GM19025 (cell line): ENCODE measurements at regions not wholly inside any gene's neighbourhood (a gene's known extent, or its start where the extent isn't known, plus 50 kb on each side); places are given as distances from the start of the nearest gene placed in this dataset.
"Not testable (repeated sequence)": the region's sequence is repeated elsewhere in the genome, so short reads cannot be mapped to it uniquely, and the experiment has no call there.

Experiments
- ATAC-seq: cut with Tn5 transposase; IDR thresholded peaks from one replicate; pipeline ENCODE4 v1.9.1; 2021; ENCODE audit warnings: mild to moderate bottlenecking, low read depth, moderate library complexity; ENCODE audit not compliant: unreplicated experiment

GRCh38 chr12:131353376-131353775, 357.5 kb upstream of the SFSWAP start:
- ATAC-seq, result no peak

DNA sequence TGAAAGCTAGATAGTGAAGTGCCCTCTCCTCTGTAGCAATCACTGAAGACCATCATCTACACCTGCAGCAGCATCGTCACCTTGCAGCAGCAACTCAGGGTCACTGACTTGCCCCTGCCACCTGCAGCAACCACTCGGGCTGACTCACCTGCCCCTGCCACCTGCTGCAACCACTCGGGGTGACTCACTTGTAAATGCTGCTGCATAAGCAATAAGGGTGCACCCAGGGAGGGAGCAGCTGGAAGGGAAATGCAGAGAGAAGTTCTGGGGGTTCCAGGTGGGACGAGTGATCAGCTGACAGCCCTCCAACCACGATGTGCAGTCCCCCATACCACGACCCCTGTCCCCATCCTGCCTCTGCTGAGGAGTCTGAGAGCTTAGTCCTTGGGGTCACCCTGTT, 357.1 kb upstream of the SFSWAP start:
- no peak for ATAC-seq

GRCh38 chr12:131355361-131356245, 355.3 kb upstream of the SFSWAP start:
- ATAC-seq, result no peak

DNA sequence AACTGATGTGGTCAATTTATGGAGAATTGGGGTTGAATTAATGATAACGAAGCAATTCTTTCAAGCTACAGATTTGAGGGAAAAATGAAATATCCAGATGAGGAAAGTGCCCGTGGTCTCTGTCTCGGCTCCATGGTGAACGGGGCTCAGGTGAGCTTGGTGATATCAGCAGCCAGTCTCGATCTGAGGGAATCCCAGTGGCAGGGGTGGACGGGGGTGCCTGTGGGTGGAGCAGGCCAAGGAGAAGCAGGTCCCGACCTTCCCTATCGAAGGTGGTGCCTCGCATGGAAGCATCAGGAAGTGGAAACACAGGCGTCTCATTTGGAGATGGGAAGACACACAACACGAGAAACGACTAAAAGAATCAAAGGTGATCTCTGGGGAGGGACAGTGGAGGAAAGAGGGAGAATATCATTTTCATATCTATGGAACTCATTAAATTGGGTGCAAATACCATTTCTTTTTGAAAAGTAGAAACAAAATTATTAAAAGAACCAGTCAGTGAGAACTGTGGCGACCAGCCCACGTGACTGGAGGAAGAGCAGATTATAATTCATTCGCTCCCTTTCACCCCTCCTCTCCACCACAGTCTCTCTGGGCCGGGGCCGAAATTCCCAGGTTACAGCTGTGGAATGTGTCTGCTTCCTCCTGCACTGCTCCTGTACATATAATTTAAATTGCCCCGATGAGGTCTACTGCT, 354.3 kb upstream of the SFSWAP start:
- ATAC-seq, result no peak

DNA sequence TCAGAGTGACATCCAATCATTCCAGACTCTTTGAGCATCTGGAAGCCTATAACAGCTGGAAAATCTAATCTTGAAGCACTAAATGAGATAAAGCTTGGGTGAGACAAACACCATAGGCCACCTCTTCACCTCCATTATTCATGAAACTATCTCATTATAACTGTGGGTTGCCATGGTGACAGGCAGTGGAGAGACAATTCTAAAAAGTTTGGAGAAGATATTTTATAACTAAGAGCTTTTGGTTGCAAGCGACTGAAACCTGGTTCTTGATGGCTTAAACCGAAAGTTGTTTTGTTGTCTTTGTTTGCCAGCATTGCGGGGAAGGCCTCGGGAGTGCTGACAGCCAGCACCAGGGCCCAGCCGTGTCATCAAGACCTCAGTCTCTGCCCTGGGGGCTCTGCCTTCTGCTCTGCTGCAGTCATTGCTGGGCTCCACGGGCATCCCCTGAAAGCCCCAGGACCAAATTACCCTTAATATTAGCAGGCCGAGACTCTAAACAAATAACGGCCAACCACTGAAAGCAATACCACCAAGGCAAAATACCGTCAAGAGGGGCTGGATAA, 353.6 kb upstream of the SFSWAP start:
- no peak for ATAC-seq

- no peak for ATAC-seq
Measured at GRCh38 chr12:131357920-131358319, 353.0 kb upstream of the SFSWAP start.

- no peak for ATAC-seq
Measured at GRCh38 chr12:131362291-131363211, 348.3 kb upstream of the SFSWAP start.

DNA sequence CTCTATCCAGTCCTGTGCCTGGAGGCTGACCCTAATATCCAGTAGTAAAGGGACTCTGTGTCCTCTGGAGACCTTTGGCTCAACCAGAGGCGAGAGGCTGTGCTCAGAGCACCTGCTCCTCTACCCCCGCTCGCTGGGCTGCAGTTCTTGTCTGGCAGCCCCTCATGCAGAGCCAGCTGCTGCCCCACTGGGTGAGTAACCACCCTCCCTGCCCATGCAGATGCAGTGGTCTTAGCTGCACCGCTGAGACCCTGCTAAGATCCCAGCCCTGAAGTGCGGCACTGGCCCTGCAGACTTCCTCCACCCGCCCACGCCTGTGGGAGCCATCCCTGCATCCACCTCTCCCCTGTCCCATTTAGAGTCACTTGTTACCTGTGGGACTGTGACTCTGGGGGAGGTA, 347.5 kb upstream of the SFSWAP start:
- no peak for ATAC-seq

DNA sequence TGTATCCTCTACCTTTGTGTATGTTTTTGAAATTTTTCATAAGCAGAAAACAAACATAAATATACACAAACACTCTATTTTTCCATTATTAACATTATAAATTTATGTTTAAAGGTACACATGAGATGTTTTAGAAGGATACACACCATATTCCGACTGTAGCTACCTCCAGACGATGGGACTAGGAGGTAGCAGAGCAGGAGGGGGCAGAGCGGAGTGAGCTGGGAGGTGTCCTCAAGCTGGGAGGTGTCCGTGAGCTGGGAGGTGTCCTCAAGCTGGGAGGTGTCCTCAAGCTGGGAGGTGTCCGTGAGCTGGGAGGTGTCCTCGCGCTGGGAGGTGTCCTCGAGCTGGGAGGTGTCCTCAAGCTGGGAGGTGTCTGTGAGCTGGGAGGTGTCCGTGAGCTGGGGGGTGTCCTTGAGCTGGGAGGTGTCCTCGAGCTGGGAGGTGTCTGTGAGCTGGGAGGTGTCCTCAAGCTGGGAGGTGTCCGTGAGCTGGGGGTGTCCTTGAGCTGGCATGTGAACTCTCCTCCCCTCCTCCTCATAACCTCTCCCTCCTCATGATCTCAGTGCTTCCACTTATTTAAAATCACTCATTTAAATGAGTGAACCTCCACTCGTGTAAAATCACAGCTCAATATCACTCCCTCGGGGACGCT, 346.9 kb upstream of the SFSWAP start:
- no peak for ATAC-seq

- ATAC-seq, result no peak
Measured at GRCh38 chr12:131364903-131365820, 345.7 kb upstream of the SFSWAP start.

GRCh38 chr12:131365821-131366260, 345.0 kb upstream of the SFSWAP start:
- no peak for ATAC-seq

DNA sequence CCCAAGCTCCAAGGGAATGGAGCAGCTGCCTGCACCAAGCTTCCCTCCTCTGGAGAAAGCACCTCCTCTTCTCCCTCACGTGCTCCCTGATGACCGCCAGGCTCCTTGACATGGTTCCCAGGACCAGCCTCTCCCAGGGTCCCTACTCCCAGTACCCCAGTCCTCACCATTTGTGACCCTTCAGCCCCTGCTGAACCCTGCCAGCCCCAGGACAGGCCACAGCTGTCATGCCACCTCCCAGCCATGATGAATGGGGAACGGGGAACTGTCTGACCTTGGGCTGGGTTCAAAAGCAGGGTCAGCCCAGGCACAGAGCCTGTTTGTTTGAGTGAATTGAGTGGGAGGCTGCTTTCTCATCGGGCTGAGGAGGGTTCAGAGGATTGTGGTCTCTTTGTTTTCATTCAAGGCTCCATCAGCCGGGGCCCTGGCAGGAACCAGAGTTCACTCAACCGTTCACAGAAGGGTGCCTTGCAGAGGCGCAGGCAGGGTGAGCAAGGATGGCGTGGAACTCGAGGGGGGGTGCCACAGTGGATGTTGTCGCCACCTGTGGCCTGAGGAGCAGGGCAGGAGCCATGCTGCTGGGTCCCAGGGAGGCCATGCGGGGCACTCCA, 344.5 kb upstream of the SFSWAP start:
- no peak for ATAC-seq

DNA sequence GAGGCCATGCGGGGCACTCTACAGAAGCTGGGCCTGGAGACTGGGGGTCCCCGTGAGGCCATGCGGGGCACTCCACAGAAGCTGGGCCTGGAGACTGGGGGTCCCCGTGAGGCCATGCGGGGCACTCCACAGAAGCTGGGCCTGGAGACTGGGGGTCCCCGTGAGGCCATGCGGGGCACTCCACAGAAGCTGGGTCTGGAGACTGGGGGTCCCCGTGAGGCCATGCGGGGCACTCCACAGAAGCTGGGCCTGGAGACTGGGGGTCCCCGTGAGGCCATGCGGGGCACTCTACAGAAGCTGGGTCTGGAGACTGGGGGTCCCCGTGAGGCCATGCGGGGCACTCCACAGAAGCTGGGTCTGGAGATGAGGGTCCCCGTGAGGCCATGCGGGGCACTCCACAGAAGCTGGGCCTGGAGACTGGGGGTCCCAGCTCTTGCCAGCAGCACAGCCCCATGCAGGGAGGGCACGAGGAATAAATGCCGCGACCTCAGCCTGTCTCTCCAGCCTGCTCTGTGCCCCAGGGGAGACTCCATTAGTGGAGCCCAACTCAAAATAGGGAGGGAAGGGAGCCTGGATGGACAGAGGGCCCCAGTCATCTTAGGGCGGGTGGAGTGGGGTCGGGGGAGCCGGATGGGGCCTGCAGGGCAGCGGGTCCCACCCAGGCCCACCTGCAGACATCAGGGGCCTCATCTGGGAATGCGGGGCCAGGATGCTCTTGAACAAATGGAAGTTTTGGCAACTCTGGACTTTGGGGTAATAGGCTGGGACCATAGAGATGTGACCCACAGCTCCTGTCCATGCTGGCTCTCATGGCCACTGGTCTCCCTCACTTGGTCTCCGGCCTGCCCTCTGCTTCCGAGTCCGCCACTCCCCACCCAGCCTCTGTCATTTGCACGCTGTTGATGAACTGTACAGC, 343.6 kb upstream of the SFSWAP start:
- ATAC-seq, result not testable (repeated sequence)

GRCh38 chr12:131367983-131368667, 342.8 kb upstream of the SFSWAP start:
- ATAC-seq, result no peak

DNA sequence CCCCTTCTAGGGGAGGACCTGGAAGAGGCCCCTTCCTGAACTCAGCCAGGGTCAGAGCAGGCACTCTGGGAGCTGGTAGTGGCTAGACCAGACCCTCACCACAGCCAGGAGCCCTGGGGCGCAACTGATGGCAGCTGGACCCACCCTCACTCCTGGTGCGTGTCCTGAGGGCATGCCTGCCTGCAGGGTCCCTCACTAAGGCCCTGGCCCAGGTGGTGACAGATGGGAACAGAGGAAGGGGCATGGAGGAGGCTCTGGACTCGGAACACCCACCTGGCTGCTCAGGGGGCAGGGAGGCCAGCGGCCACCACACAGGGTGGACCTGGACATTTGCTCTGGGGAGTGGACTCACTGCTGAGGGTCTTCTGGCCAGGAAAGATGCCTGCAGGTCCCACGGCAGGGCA, 342.2 kb upstream of the SFSWAP start:
- ATAC-seq, result no peak

DNA sequence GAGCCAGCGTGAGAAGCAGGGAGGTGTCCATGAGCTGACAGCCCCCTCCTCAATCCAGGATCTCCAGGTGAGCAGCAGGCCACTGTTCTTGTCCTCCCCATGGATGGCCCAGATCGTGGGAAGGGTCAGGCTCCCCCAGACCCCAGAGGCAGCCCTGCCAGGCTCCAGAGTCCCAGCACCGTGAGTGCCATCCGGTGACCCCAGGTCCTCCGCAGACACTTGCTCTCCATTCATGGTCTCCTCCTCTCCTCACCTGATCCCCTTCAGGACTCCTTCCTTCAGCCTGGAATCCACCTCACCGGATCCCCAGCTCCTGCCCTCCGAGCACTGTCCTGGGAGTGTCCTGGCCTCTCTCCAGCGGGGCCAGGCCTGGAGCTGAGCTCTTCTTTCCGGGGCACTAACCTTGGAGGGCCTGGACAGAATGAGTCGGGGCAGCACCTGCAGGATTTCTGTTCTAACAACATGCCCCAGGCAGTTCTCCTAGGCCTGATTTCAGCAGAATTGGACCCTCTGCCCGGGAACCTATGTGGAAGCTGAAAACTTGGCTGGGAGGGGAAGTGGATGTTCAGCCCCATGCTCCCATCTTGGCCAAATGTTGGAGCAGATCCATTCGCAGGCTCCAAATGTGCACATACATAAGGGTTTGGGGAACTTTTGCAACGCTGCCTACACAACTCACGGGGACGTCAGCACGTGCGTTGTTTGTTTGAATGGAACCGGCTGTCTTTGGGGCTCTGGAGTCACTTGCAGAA, 341.6 kb upstream of the SFSWAP start:
- ATAC-seq, result no peak
